Activated naive CD4-positive, alpha-beta T cell treated with anti-CD3 and anti-CD28 coated beads, Interleukin-2, amount 50 U/mL, for 72 hours (primary cell): ENCODE measurements at regions not wholly inside any gene's neighbourhood (a gene's known extent, or its start where the extent isn't known, plus 50 kb on each side); places are given as distances from the start of the nearest gene placed in this dataset.

Experiments
- ATAC-seq, 2 donors: fragments of 150-1000 bp; cut with Tn5 transposase; 2 replicates each; pipeline ENCODE4 v1.10.0; 2021; ENCODE audit warnings: mild to moderate bottlenecking in 2 of 2, moderate library complexity in 2 of 2
- DNase-seq, 2 donors: peaks; one replicate each; pipeline ENCODE4 v3.0.0; 2021 to 2022; ENCODE audit warnings: low spot score in 2 of 2
- H3K27ac Mint-ChIP-seq, 2 donors: one replicate each; pipeline ENCODE4 v1.8.0; 2022; ENCODE audit warnings: mild to moderate bottlenecking in 2 of 2, mixed read lengths in 2 of 2
- H3K36me3 Mint-ChIP-seq, 2 donors: one replicate each; pipeline ENCODE4 v1.8.0; 2022; ENCODE audit warnings: mixed read lengths in 2 of 2
- H3K9me3 Mint-ChIP-seq, 2 donors: one replicate each; pipeline ENCODE4 v1.8.0; 2022; ENCODE audit warnings: mixed read lengths in 2 of 2

- ATAC-seq, result no peak
- DNase-seq, result no peak
- Mint-ChIP-seq H3K36me3 (peaks cover 0 to 15% of the 10 kb centered on the region in 2 donors), H3K27ac (peak overlapping the region in 1 of 2 donors; percentile 78), H3K9me3 (peaks cover 0 to 6% of the 10 kb centered on the region in 2 donors)
These were observed 70.0 kb downstream of the RTP5 start for GRCh38 chr2:241939541-241939940.

GRCh38 chr2:241940329-241940728, 70.8 kb downstream of the RTP5 start:
- ATAC-seq, result no peak
- Mint-ChIP-seq H3K27ac (peak overlapping the region; percentile 18 to 91), H3K9me3 (peaks cover 0 to 6% of the 10 kb centered on the region in 2 donors), H3K36me3 (peaks cover 0 to 14% of the 10 kb centered on the region in 2 donors)
- DNase-seq, result no peak

- ATAC-seq, result no peak
- Mint-ChIP-seq H3K9me3 (peaks cover 0 to 6% of the 10 kb centered on the region in 2 donors), H3K36me3 (peaks cover 0 to 5% of the 10 kb centered on the region in 2 donors), H3K27ac (peak overlapping the region in 1 of 2 donors; percentile 15)
- no peak for DNase-seq
These were observed 72.3 kb downstream of the RTP5 start for GRCh38 chr2:241941691-241942301.

- ATAC-seq (no peak), DNase-seq (no peak)
- H3K36me3 Mint-ChIP-seq, result peaks cover 0 to 5% of the 10 kb centered on the region in 2 donors
- peaks cover 0 to 6% of the 10 kb centered on the region in 2 donors for H3K9me3 Mint-ChIP-seq
- peak overlapping the region in 1 of 2 donors; percentile 37 for H3K27ac Mint-ChIP-seq
These were observed 73.1 kb downstream of the RTP5 start for GRCh38 chr2:241942416-241943208.

- DNase-seq (no peak), ATAC-seq (no peak)
- Mint-ChIP-seq H3K36me3 (peaks cover 0 to 5% of the 10 kb centered on the region in 2 donors), H3K27ac (no peak overlapping the region), H3K9me3 (peaks cover 0 to 6% of the 10 kb centered on the region in 2 donors)
These were observed 73.8 kb downstream of the RTP5 start for GRCh38 chr2:241943209-241943850.

- DNase-seq (no peak), ATAC-seq (no peak)
- Mint-ChIP-seq H3K36me3 (peaks cover 0 to 5% of the 10 kb centered on the region in 2 donors), H3K9me3 (peaks cover 0 to 6% of the 10 kb centered on the region in 2 donors), H3K27ac (no peak overlapping the region)
These were observed 74.5 kb downstream of the RTP5 start for GRCh38 chr2:241943961-241944575.

- H3K36me3 Mint-ChIP-seq, result peaks cover 0 to 5% of the 10 kb centered on the region in 2 donors
- ATAC-seq (no peak), DNase-seq (no peak)
- no peak overlapping the region for H3K27ac Mint-ChIP-seq
- peaks cover 0 to 6% of the 10 kb centered on the region in 2 donors for H3K9me3 Mint-ChIP-seq
These were observed 75.3 kb downstream of the RTP5 start for GRCh38 chr2:241944821-241945220.

GRCh38 chr2:241945311-241945710, 75.8 kb downstream of the RTP5 start:
- Mint-ChIP-seq H3K36me3 (peaks cover 0 to 1% of the 10 kb centered on the region in 2 donors), H3K27ac (peak overlapping the region in 1 of 2 donors; percentile 94), H3K9me3 (peaks cover 0 to 2% of the 10 kb centered on the region in 2 donors)

GRCh38 chr2:241945803-241946202, 76.3 kb downstream of the RTP5 start:
- Mint-ChIP-seq H3K9me3 (no peaks in the 10 kb centered on the region), H3K36me3 (no peaks in the 10 kb centered on the region), H3K27ac (no peak overlapping the region)
- DNase-seq (no peak), ATAC-seq (no peak)

More at GRCh38 chr2:241945311-241945710, 75.8 kb downstream of the RTP5 start:
- ATAC-seq (no peak), DNase-seq (no peak)

- no peak for ATAC-seq
- Mint-ChIP-seq H3K27ac (no peak overlapping the region), H3K36me3 (no peaks in the 10 kb centered on the region), H3K9me3 (no peaks in the 10 kb centered on the region)
- DNase-seq, result no peak
These were observed 76.9 kb downstream of the RTP5 start for GRCh38 chr2:241946306-241947003.

GRCh38 chr2:241947004-241947350, 77.4 kb downstream of the RTP5 start:
- Mint-ChIP-seq H3K36me3 (no peaks in the 10 kb centered on the region), H3K9me3 (no peaks in the 10 kb centered on the region), H3K27ac (no peak overlapping the region)
- DNase-seq (no peak), ATAC-seq (no peak)

- no peak for DNase-seq
- H3K27ac Mint-ChIP-seq, result no peak overlapping the region
- no peaks in the 10 kb centered on the region for H3K9me3 Mint-ChIP-seq
These were observed 77.9 kb downstream of the RTP5 start for GRCh38 chr2:241947401-241947800.

GRCh38 chr2:241947876-241948275, 78.3 kb downstream of the RTP5 start:
- DNase-seq, result no peak
- no peaks in the 10 kb centered on the region for H3K36me3 Mint-ChIP-seq
- H3K27ac Mint-ChIP-seq, result no peak overlapping the region
- ATAC-seq, result no peak
- H3K9me3 Mint-ChIP-seq, result no peaks in the 10 kb centered on the region

More at GRCh38 chr2:241947401-241947800, 77.9 kb downstream of the RTP5 start:
- H3K36me3 Mint-ChIP-seq, result no peaks in the 10 kb centered on the region
- ATAC-seq, result no peak

GRCh38 chr2:241948299-241948897, 78.9 kb downstream of the RTP5 start:
- H3K27ac Mint-ChIP-seq, result no peak overlapping the region
- no peak for ATAC-seq
- no peak for DNase-seq
- H3K36me3 Mint-ChIP-seq, result no peaks in the 10 kb centered on the region
- H3K9me3 Mint-ChIP-seq, result no peaks in the 10 kb centered on the region

GRCh38 chr2:241948901-241949735, 79.6 kb downstream of the RTP5 start:
- DNase-seq, result no peak
- Mint-ChIP-seq H3K27ac (no peak overlapping the region), H3K36me3 (no peaks in the 10 kb centered on the region)

More at GRCh38 chr2:241948901-241949735, 79.6 kb downstream of the RTP5 start:
- no peaks in the 10 kb centered on the region for H3K9me3 Mint-ChIP-seq
- no peak for ATAC-seq
